Stomach smooth muscle (tissue), 2 donors: ENCODE measurements at regions not wholly inside any gene's neighbourhood (a gene's known extent, or its start where the extent isn't known, plus 50 kb on each side); places are given as distances from the start of the nearest gene placed in this dataset.
"Not testable (repeated sequence)": the region's sequence is repeated elsewhere in the genome, so short reads cannot be mapped to it uniquely, and the experiment has no call there.

ENCODE experiments used
- H3K27ac ChIP-seq: one replicate; pipeline ENCODE4 v1.7.0; 2013; ENCODE audit warnings: mild to moderate bottlenecking, low read length, inconsistent platforms
- H3K27me3 ChIP-seq, 2 donors: one replicate each; pipeline ENCODE4 v1.7.0; 2013; ENCODE audit warnings: low read length in 2 of 2; ENCODE audit not compliant: insufficient read depth in 2 of 2, control insufficient read depth in 1 of 2
- H3K36me3 ChIP-seq, 2 donors: one replicate each; pipeline ENCODE4 v1.7.0; 2013; ENCODE audit warnings: low read length in 2 of 2; ENCODE audit not compliant: control insufficient read depth in 2 of 2, insufficient read depth in 2 of 2
- H3K4me1 ChIP-seq: one replicate; pipeline ENCODE4 v1.7.0; 2013; ENCODE audit warnings: low read length; ENCODE audit not compliant: control insufficient read depth, insufficient read depth
- H3K4me3 ChIP-seq, 2 donors: one replicate each; pipeline ENCODE4 v1.7.0; 2013; ENCODE audit warnings: low read length in 2 of 2
- H3K9ac ChIP-seq, 2 donors: one replicate each; pipeline ENCODE4 v1.7.0; 2013; ENCODE audit warnings: low read length in 2 of 2, mild to moderate bottlenecking in 1 of 2
- H3K9me3 ChIP-seq, 2 donors: one replicate each; pipeline ENCODE4 v1.7.0; 2013; ENCODE audit warnings: low read length in 2 of 2; ENCODE audit not compliant: control insufficient read depth in 2 of 2
- donor health status: healthy.
- donor health status: Pancreatic carcinoma.

DNA sequence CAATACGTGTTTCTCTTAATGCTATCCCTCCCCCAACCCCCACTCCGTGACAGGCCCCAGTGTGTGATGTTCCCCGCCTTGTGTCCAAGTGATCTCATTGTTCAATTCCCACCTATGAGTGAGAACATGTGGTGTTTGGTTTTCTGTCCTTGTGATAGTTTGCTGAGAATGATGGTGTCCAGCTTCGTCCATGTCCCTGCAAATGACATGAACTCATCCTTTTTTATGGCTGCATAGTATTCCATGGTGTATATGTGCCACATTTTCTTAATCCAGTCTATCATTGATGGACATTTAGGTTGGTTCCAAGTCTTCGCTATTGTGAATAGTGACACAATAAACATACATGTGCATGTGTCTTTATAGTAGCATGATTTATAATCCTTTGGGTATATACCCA lies 52.5 kb downstream of the KIAA0408 start:
- H3K27ac ChIP-seq, H3K9ac ChIP-seq, H3K36me3 ChIP-seq, H3K4me1 ChIP-seq, H3K27me3 ChIP-seq, H3K9me3 ChIP-seq, H3K4me3 ChIP-seq: not testable (repeated sequence)

DNA sequence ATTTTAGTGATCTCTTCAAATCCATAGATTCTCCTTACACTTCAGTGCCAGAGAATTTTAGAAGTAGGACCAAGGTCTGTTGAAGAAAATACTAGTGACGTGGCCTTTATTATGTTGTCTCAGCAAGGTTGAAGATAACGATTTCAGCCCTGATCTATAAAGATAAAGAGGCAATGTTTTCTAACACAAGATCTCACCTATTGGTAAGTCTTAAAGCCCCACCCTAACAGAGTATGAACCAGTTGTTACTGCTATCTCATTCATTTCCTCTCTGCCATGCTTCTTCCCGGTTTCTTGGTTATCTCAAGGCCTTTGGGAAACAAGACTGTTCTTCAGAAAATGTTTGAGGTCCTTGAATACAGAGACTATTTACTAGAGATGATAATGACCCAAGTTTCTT lies 53.1 kb downstream of the KIAA0408 start:
- Histone ChIP-seq H3K9me3 (no peaks in the 10 kb centered on the region), H3K27ac (no peak overlapping the region), H3K4me1 (no peaks in the 10 kb centered on the region), H3K27me3 (no peaks in the 10 kb centered on the region), H3K36me3 (no peaks in the 10 kb centered on the region), H3K9ac (no peak overlapping the region), H3K4me3 (no peak overlapping the region)

DNA sequence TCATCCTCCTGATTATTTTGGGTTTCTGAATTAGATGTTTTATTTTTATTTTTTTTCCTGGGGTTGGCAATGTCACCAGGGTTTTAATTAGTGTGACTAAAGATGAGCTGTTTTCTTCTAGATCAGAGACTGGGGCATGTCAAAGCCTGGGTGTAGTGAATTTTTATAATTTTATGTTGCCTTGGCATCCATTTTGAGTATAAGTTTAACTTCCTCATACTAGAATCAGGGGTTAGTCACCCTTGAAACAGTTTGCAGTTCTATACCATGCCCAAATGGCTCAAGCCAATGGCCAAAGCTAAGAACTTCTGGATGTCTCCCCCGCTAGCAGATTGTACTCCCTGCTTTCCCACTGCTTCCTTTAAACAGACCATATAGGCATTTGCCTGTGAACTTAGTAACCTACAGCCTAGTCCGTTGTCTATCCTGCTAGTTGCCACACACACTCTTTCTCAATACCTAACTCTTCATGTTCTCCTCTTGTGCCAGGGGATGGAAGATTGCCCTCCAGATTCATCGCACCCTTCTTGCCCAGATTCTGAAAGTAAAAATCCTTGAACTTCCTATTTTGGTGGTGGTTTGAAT lies 54.5 kb downstream of the KIAA0408 start:
- H3K36me3 ChIP-seq = no peaks in the 10 kb centered on the region
- H3K9me3 ChIP-seq = no peaks in the 10 kb centered on the region
- no peak overlapping the region for H3K4me3 ChIP-seq
- H3K27me3 ChIP-seq = no peaks in the 10 kb centered on the region
- no peaks in the 10 kb centered on the region for H3K4me1 ChIP-seq
- no peak overlapping the region for H3K9ac ChIP-seq
- no peak overlapping the region for H3K27ac ChIP-seq

DNA sequence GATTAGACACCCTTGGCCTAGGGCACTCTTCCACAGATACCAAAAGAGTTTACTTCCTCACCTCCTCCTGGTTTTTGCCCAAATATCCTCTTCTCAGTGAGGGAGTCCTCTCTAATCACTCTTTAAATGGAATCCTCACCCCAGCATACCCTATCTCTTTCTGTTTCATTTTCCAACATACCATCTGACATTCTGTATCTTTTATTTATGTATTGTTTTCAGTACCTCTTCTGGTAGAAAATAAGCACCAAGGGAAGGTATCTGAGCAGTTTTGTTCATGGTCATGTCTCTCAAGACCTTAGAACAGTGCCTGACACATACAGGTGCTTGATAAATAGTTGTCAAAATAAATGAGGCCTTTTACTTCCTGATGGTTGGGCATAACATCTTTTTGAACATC lies 55.1 kb downstream of the KIAA0408 start:
- Histone ChIP-seq H3K27me3 (no peaks in the 10 kb centered on the region), H3K27ac (no peak overlapping the region)

DNA sequence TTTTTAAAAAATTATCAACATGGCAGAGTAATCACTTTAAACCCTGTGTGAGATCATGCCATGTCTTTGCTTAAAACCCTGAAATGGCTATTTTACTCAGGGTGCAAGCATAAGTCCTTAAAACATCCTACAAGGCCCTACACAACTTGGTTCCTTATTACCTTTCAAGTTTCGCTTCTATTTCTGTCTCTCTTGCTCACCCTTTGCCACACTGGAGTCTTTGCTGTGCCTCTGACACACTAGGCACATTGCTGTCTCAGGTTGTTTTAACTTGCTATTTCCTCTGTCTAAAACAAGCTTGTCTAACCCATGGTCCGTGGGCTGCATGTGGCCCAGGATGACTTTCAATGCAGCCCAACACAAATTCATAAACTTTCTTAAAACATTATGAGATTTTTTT lies 55.6 kb downstream of the KIAA0408 start:
- no peaks in the 10 kb centered on the region for H3K9me3 ChIP-seq
- H3K9ac ChIP-seq = no peak overlapping the region
- H3K27ac ChIP-seq = no peak overlapping the region
- no peaks in the 10 kb centered on the region for H3K36me3 ChIP-seq
- H3K4me1 ChIP-seq = no peaks in the 10 kb centered on the region
- H3K27me3 ChIP-seq = no peaks in the 10 kb centered on the region
- no peak overlapping the region for H3K4me3 ChIP-seq

More for the DNA sequence above, 55.1 kb downstream of the KIAA0408 start:
- H3K9me3 ChIP-seq = no peaks in the 10 kb centered on the region
- H3K9ac ChIP-seq = no peak overlapping the region
- no peaks in the 10 kb centered on the region for H3K4me1 ChIP-seq
- H3K4me3 ChIP-seq = no peak overlapping the region
- no peaks in the 10 kb centered on the region for H3K36me3 ChIP-seq

DNA sequence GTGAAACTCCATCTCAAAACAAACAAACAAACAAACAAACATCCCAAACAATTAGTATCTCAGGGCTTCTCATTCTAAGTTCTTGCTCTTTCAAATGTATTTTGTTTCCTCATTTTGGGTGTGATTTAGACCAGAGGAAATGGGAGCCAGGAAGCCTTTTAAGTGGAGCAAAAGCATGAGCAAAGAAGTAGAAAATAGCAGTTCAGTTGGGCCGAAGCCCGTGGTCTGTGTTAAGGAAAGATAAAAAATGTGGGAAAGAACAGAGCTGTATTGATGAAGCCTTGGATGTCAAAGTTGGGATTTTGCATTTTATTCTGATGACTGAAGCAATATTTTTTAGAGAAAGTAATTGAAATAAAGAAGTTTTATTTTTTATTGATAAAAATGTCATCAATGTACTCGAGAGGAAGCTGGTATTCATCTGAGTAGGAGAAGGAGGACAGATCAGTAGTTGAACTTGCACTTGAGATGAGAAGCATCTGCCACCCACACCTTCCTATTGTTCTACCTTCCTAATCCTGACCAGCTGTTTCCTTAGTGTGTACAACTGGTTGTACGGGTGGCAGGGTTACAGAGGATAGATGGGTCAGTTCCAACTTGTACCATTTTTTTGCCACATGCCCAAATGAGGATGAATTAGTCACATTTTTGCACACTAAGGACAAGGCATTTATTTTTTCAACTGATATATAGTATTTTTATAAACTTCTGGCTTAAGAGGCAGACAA lies 56.1 kb downstream of the KIAA0408 start:
- no peaks in the 10 kb centered on the region for H3K4me1 ChIP-seq
- H3K9ac ChIP-seq = no peak overlapping the region
- H3K4me3 ChIP-seq = no peak overlapping the region
- H3K9me3 ChIP-seq = no peaks in the 10 kb centered on the region
- H3K27me3 ChIP-seq = no peaks in the 10 kb centered on the region
- H3K36me3 ChIP-seq = no peaks in the 10 kb centered on the region
- no peak overlapping the region for H3K27ac ChIP-seq

DNA sequence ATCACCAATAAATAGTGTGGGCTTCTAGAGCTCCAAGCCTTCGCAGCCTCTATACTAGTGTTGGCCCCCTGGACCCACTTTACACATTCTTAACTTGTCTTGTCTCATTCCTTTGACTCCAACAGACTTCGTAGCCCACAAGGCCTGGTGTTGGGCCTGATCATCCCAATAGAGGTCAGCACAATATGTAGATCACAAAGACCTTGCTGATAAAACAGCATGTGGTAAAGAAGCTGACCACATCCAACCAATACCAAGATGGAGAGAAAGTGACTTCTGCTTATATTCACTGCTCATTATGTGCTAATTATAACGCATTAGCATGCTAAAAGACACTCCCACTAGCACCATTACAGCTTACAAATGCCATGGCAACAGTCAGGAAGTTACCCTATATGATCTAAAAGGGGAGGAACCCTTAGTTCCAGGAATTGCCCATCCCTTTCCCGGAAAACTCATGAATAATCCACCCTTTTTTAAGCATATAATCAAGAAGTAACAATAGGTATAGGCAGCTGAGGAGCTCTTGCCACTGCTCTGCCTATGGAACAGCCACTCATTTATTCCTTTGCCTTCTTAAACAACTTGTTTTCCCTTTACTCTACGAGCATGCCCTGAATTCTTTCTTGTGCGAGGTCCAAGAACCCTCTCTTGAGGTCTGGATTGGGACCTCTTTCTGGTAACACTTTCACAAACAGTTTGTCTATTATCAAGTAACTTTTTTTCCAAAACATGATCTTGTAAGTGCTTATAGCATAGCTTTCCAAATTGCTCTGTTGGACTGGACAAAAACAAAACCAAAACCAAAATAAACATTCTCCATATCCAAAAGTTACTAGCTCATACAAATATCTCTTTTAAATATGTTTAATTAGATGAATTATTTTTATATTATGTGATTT lies 54.6 kb upstream of the ECHDC1 start:
- H3K4me1 ChIP-seq = no peaks in the 10 kb centered on the region
- peak overlapping the region; percentile 0 to 19 for H3K4me3 ChIP-seq
- no peaks in the 10 kb centered on the region for H3K9me3 ChIP-seq
- H3K27ac ChIP-seq = no peak overlapping the region
- no peaks in the 10 kb centered on the region for H3K36me3 ChIP-seq
- no peaks in the 10 kb centered on the region for H3K27me3 ChIP-seq
- no peak overlapping the region for H3K9ac ChIP-seq

DNA sequence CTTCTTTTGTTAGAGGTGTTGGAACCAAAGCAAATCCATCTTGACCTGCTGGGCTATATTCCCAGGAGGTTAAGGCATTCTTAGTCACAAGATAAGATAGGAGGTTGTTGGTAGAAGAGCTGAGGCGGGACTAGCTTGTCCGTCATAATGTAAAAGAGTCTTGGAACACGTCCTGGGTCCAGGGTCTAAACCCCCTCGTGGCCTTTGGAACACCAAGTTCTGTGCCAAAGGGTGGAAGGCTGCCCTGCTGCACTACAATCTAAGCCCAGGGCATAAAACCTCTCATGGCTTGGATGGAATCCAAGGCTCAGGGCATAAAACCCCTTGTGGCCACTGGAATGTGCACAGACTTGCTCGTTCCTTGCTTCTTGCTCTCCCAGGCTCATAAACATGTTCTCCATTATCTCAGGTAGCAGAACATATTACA lies 53.8 kb upstream of the ECHDC1 start:
- H3K27me3 ChIP-seq, H3K4me3 ChIP-seq, H3K4me1 ChIP-seq, H3K9ac ChIP-seq, H3K9me3 ChIP-seq, H3K36me3 ChIP-seq, H3K27ac ChIP-seq: not testable (repeated sequence)
